ENCODE measurements at regions not wholly inside any gene's neighbourhood (a gene's known extent, or its start where the extent isn't known, plus 50 kb on each side); places are given as distances from the start of the nearest gene placed in this dataset.

DNA sequence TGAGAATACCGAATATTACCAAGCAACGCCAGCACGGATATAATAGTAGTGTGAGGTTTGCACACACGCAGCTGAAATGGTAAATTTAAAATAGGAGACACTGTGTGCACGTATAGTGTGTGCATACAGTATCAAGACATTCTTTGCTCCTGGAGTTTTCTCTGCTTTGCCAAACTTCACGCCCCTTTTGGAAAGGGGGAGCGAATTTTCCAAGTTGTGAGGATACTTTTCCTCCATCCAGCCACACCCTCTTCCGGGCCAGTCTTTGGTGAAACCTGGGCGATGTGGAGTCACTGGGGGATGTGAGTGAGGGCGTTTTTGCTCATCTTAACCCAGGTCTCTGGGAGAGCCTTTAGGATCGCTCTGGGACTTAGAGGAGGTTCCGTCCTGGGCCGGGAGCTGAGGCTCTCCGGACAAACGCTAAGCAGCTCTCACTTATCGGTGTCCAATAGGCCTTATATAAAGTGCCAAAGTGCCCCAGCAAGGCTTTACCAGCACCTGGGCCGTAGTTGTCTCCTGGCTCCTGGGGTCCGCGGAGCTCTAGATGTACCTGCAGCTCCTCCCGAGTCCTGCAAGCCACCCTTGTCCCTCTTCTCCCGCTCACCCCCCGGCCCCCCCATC, 160.0 kb upstream of the MKI67 start:
- TF ChIP-seq POLR2AphosphoS5 (IDR thresholded peaks at IDR 0.05; ENCODE audit: low read depth, low read length) (no peak), TAF1 (IDR thresholded peaks at IDR 0.05; ENCODE audit: borderline replicate concordance, insufficient read depth, low read length) (no peak)
- TF ChIP-seq, protein P1, sequence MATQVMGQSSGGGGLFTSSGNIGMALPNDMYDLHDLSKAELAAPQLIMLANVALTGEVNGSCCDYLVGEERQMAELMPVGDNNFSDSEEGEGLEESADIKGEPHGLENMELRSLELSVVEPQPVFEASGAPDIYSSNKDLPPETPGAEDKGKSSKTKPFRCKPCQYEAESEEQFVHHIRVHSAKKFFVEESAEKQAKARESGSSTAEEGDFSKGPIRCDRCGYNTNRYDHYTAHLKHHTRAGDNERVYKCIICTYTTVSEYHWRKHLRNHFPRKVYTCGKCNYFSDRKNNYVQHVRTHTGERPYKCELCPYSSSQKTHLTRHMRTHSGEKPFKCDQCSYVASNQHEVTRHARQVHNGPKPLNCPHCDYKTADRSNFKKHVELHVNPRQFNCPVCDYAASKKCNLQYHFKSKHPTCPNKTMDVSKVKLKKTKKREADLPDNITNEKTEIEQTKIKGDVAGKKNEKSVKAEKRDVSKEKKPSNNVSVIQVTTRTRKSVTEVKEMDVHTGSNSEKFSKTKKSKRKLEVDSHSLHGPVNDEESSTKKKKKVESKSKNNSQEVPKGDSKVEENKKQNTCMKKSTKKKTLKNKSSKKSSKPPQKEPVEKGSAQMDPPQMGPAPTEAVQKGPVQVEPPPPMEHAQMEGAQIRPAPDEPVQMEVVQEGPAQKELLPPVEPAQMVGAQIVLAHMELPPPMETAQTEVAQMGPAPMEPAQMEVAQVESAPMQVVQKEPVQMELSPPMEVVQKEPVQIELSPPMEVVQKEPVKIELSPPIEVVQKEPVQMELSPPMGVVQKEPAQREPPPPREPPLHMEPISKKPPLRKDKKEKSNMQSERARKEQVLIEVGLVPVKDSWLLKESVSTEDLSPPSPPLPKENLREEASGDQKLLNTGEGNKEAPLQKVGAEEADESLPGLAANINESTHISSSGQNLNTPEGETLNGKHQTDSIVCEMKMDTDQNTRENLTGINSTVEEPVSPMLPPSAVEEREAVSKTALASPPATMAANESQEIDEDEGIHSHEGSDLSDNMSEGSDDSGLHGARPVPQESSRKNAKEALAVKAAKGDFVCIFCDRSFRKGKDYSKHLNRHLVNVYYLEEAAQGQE (IDR thresholded peaks at IDR 0.05; ENCODE audit: insufficient read depth in 1 of 2, low read depth in 2 of 2, low read length in 2 of 2), result no peak

Measured in PFSK-1 (cell line).